KMS-11 (cell line): ENCODE measurements at regions not wholly inside any gene's neighbourhood (a gene's known extent, or its start where the extent isn't known, plus 50 kb on each side); places are given as distances from the start of the nearest gene placed in this dataset.

Experiments
- H2AFZ ChIP-seq: fragments of 200-600 bp; sonication (generic); 2 replicates; pipeline ENCODE4 v1.6.1; 2016; ENCODE audit warnings: antibody characterized with exemption, mixed run types, low read depth
- H3K27ac ChIP-seq: fragments of 200-600 bp; sonication (generic); 2 replicates; pipeline ENCODE4 v1.6.1; 2016; ENCODE audit warnings: mild to moderate bottlenecking, mixed run types
- H3K27me3 ChIP-seq: fragments of 200-600 bp; sonication (generic); 2 replicates; pipeline ENCODE4 v1.6.1; 2017; ENCODE audit warnings: mild to moderate bottlenecking, low read depth, mixed run types, moderate library complexity; ENCODE audit not compliant: insufficient read depth
- H3K36me3 ChIP-seq: fragments of 200-600 bp; sonication (generic); 2 replicates; pipeline ENCODE4 v1.6.1; 2017; ENCODE audit warnings: mild to moderate bottlenecking, mixed run types; ENCODE audit not compliant: insufficient read depth
- H3K4me1 ChIP-seq: fragments of 200-600 bp; sonication (generic); 2 replicates; pipeline ENCODE4 v1.6.1; 2016; ENCODE audit warnings: mild to moderate bottlenecking, low read depth, mixed run types; ENCODE audit not compliant: poor library complexity, severe bottlenecking
- H3K4me2 ChIP-seq: fragments of 200-600 bp; sonication (generic); 2 replicates; pipeline ENCODE4 v1.7.0; 2016; ENCODE audit warnings: mild to moderate bottlenecking, mixed run types
- H3K4me3 ChIP-seq: fragments of 200-600 bp; sonication (generic); IDR thresholded peaks from 2 replicates; pipeline ENCODE4 v1.6.1; 2017; ENCODE audit warnings: low read depth, low read length, mixed read lengths; ENCODE audit not compliant: insufficient read depth
- H3K79me2 ChIP-seq: fragments of 200-600 bp; sonication (generic); 2 replicates; pipeline ENCODE4 v1.6.1; 2016; ENCODE audit warnings: low read depth, mixed run types; ENCODE audit not compliant: insufficient read depth
- H3K9ac ChIP-seq: fragments of 200-600 bp; sonication (generic); 2 replicates; pipeline ENCODE4 v1.6.1; 2016; ENCODE audit warnings: mild to moderate bottlenecking, mixed run types
- H4K20me1 ChIP-seq: fragments of 200-600 bp; sonication (generic); 2 replicates; pipeline ENCODE4 v1.6.1; 2016; ENCODE audit warnings: mild to moderate bottlenecking, mixed run types; ENCODE audit not compliant: insufficient read depth
- CTCF ChIP-seq: fragments of 200-600 bp; sonication (generic); conservative IDR thresholded peaks from 2 replicates; pipeline ENCODE4 v1.6.1; 2017; ENCODE audit warnings: low read depth, mild to moderate bottlenecking, antibody characterized with exemption, low read length, moderate library complexity, mixed read lengths

GRCh38 chr1:182304218-182304617 is 87.4 kb downstream of the GLUL start:
- H3K79me2 ChIP-seq: no peaks in the 10 kb centered on the region
- no peaks in the 10 kb centered on the region for H4K20me1 ChIP-seq
- TF ChIP-seq CTCF: no peak
- peak overlapping the region; percentile 30; the same call in 1 of the 2 replicates for H3K4me2 ChIP-seq
- H2AFZ ChIP-seq: peak overlapping the region; percentile 13; the same call in 1 of the 2 replicates
- peaks cover 20% of the 10 kb centered on the region for H3K4me1 ChIP-seq
- H3K9ac ChIP-seq: no peak overlapping the region
- no peaks in the 10 kb centered on the region for H3K36me3 ChIP-seq
- H3K4me3 ChIP-seq: no peak overlapping the region
- H3K27ac ChIP-seq: no peak overlapping the region; the same call in 1 of the 2 replicates
- no peaks in the 10 kb centered on the region for H3K27me3 ChIP-seq

- no peak overlapping the region; the same call in 1 of the 2 replicates for H3K27ac ChIP-seq
- H3K36me3 ChIP-seq: no peaks in the 10 kb centered on the region
- no peak overlapping the region for H3K9ac ChIP-seq
- H2AFZ ChIP-seq: peak overlapping the region; percentile 13; the same call in 1 of the 2 replicates
- peaks cover 20% of the 10 kb centered on the region for H3K4me1 ChIP-seq
- H3K79me2 ChIP-seq: no peaks in the 10 kb centered on the region
- no peaks in the 10 kb centered on the region for H4K20me1 ChIP-seq
- H3K27me3 ChIP-seq: no peaks in the 10 kb centered on the region
- TF ChIP-seq CTCF: no peak
- H3K4me2 ChIP-seq: peak overlapping the region; percentile 30; the same call in 1 of the 2 replicates
- H3K4me3 ChIP-seq: no peak overlapping the region
Measured at GRCh38 chr1:182303778-182304177, 87.8 kb downstream of the GLUL start.

GRCh38 chr1:182301467-182302198 is 90.0 kb downstream of the GLUL start:
- TF ChIP-seq CTCF: no peak
- no peak overlapping the region for H3K9ac ChIP-seq
- no peaks in the 10 kb centered on the region for H4K20me1 ChIP-seq
- no peaks in the 10 kb centered on the region for H3K79me2 ChIP-seq
- H3K27ac ChIP-seq: no peak overlapping the region
- no peaks in the 10 kb centered on the region for H3K36me3 ChIP-seq
- H3K4me1 ChIP-seq: peaks cover 20% of the 10 kb centered on the region
- no peak overlapping the region for H2AFZ ChIP-seq
- H3K4me2 ChIP-seq: no peak overlapping the region
- H3K4me3 ChIP-seq: no peak overlapping the region
- H3K27me3 ChIP-seq: no peaks in the 10 kb centered on the region

- TF ChIP-seq CTCF: no peak
- Histone ChIP-seq H3K36me3 (no peaks in the 10 kb centered on the region), H2AFZ (no peak overlapping the region), H4K20me1 (no peaks in the 10 kb centered on the region), H3K79me2 (no peaks in the 10 kb centered on the region), H3K4me2 (no peak overlapping the region), H3K27ac (no peak overlapping the region), H3K4me1 (peaks cover 20% of the 10 kb centered on the region), H3K9ac (no peak overlapping the region), H3K4me3 (no peak overlapping the region), H3K27me3 (no peaks in the 10 kb centered on the region)
Measured at GRCh38 chr1:182301026-182301436, 90.6 kb downstream of the GLUL start.
